GM19463 (cell line): ENCODE measurements at regions not wholly inside any gene's neighbourhood (a gene's known extent, or its start where the extent isn't known, plus 50 kb on each side); places are given as distances from the start of the nearest gene placed in this dataset.

Source experiments
- ATAC-seq: cut with Tn5 transposase; IDR thresholded peaks from one replicate; pipeline ENCODE4 v1.9.1; 2021; ENCODE audit warnings: mild to moderate bottlenecking, moderate library complexity; ENCODE audit not compliant: unreplicated experiment

DNA sequence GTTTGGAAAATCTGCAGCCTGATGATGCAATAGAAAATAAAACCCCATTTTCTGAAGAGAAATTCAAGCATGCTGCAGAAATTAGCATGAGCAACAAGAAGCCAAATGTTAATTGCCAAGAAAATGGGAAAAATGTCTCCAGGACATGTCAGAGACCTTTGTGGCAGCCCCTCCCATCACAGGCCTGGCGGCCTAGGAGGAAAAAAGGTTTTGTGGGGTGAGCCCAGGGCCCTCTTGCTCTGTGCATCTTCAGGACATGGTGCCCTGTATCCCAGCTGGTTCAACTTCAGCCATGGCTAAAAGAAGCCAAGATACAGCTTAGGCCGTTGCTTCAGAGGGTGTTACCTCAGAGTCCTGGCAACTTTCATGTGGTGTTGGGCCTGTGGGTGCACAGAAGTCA is 775.5 kb upstream of the SEL1L start:
- ATAC-seq = no peak

DNA sequence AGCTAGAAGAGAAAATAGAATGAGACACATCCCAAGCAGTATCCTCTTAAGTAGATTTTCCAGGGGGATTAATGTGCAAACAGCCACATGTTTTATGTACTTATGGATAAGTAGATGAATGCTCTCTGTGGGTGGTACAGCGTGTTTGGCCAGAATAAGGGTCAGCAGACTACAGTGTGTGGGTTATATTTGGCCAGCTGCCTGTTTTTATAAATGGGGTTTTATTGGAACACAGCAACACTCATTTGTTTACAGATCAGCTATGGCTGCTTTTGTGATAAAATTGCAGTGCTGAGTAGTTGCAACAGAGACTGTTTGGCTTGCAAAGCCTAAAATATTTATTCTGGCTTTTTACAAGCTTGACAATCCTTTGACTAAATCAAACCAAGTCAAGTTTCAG is 780.2 kb upstream of the SEL1L start:
- ATAC-seq = no peak

DNA sequence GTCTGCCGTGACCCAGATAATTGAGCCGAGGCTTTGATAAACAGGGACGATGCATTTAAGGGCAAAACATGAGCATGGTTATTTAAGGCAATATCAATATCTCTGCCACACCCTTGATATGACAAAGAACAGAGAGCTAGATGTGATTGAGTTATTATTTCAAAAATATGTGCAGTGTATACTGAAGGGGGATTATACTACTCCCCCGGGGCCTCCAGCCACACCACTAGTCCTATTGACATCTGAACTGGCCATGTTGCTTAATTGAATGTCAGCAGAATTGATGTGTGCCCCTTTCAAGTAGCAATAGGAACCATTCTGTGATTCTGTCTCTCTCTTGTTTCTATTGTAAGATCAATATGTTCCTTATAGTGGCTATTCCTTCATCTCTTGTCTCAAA is 794.8 kb upstream of the SEL1L start:
- ATAC-seq = no peak

DNA sequence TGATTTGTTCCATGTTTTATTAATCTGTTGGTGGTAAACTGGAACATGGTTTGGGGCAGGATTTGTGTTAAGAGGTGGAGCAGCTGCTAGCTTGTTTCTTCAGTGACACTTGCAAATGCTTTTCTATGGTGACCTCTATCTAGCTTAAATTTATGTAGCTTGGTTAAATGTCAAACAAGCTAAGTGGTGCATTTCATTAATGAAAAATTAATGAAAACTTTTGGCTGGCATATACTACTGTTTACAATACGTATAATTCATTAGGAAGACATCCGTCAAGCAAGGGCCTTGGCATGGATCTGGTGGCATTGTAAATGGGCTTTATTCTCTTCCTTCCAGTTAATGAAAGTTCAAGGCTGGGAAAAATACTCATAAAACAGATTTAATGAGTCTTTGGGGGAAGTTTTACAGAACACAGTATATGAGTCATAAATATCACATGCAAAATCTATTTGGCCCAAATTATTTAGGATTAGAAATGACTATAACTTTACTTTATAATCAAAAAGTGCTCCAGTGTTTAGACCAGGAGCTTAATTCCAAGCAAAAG is 807.7 kb upstream of the SEL1L start:
- no peak for ATAC-seq

DNA sequence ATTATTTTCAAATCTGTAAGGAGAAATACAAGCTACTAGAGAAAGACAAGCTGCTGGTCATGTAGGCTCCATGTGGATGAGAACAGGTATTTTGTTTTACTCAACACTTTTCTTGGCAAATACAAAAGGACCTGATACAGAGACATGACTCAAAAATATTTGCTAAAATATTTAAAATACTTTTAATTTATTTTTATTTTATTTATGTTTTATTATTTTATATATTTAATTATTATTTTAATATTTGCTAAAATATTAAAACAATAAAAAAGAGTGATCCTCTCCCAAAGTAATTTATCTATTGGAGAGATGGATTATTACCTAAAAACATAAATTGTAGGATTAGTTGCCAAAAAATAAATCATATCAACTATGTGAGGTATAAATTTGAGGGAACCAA is 808.9 kb upstream of the SEL1L start:
- no peak for ATAC-seq

DNA sequence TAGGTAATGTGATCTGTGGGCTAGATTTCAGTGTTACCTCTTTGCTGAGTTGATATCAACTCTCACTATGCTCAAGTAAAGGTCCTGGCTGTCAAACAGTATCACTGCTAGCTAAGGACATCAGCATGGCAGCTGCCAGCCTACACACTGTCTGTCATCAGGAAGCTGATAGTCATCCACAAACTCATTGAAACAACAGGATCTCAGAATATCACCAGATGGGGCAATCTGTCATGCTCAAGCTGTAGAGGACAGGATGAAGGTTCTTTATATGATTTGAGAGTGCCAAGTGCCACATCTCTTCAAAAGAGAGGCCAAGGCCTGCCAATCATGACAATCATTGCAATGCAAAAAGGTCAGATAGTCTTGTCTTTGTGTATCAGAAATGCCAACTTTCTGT is 811.5 kb upstream of the SEL1L start:
- no peak for ATAC-seq

DNA sequence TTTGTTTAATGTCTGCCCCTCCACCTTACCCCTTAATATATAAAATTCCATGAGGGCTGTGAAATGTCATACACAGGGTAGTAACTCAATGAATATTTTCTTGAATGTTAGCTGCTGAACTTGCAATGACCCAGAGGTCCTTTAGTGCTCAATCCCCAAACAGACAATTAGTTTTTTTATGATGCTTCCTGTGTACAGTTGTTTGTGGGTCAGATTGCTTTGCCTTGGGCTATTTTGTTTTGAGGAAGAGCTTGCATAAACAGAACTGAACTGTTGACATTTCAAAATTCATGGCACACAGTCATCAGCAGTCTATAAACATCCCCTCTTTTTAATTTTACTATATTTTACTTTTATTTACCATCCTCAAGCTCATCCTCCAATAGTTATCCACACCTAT is 820.5 kb upstream of the SEL1L start:
- ATAC-seq = no peak

DNA sequence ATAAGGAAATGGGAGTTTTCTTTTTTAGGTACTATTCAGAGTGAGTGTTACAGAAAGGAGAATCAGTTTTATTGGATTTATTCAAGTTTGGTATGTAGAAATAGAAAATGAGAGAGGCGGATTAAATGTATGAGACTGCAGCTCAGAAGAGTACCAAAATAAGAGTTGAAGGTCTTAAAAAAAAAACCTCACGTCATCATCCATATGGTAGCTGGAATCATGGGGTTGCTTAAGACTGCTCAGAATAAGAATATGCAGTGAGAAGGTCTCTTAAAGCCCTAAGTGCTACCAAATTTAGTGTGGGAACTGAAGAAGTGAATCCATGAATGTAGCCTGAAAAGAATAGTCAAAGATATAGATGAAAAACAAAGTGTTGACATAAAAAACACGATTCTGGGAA is 825.5 kb upstream of the SEL1L start:
- no peak for ATAC-seq

DNA sequence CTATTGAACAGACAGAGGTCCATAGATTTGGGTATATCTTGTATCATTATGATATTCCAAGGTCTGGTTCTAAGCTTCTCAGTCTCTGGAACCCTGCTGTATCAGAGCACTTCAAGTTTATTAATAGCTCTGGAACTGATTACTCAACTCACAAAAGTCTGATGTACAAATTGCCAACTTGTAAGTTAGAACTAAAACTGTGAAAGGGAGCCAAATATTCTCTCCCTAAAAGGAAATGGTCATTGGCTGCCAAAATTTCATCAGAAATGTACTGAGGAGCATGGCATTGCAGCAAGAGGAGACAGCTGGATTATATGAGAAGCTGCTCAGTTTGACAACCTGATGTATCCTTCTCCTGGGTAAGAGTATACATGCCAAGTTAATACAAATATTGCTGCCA is 828.8 kb upstream of the SEL1L start:
- no peak for ATAC-seq

DNA sequence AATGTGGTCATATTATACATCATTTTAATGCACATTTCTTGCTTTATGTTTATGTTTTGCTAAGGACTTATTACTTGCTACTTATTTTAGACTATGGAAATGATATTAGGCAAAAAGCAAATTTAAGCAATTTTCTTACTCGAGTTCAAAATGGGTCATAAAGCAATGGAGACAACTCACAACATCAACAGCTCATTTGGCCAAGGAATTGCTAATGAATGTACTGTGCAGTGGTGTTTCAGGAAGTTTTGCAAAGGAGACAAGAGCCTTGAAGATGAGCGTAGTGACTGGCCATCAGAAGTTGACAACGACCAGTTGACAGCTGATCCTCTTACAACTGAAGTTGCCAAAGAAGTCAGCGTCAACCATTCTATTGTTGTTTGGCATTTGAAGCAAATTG is 831.8 kb upstream of the SEL1L start:
- no peak for ATAC-seq

DNA sequence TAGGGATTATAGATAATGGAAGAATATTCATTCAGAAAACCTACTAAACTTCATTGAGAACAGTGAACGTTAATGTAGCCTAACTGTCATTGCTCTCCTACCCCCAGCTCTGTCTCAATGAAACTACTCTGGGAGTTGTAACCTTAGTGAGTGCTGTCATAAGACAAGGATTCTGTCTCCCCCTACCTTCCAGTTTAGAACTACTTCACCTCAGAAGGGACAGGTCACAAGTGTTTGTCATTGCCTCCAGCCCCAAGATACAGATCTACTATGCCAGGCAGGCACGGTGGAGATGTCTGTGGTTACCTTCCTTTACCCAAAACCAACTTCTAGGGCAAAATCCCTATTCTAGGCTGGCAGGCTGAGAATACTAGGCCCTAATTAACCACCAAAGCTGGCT is 833.1 kb upstream of the SEL1L start:
- no peak for ATAC-seq

DNA sequence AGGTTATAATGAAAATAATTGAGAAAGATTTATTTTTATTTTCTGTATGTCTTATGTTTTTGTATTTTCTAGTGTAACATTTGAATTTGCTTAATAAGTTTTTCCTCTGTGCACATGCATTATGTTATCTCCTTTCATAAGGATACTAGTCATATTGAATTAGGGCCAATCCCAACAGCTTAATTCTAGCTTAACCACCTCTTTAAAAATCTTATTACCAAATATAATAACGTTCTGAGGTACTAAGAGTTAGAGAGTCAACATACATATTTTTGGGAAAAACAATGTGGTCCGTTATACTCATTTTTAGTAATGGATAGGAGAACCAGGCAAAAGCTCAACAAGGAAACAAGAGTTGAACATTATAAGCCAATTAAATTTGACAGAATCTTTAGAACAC is 845.6 kb upstream of the SEL1L start:
- no peak for ATAC-seq

DNA sequence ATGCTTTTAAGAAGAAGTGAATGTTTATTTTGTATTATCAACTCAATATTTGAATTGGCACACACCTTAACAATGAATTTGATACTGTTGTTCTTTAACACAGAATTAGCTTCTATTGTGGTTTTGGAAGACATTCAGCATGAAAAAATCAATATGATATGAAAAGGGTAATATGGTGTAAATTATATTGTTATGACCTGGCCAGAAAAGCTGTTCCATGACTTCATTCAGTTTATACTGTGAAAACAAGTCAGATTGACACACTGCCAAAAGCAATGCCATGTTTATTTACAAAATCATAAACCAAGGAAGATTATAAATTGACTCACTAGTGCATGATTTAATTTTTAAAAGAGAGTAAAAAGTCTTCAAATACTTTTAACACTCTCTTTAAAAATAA is 851.4 kb upstream of the SEL1L start:
- no peak for ATAC-seq

DNA sequence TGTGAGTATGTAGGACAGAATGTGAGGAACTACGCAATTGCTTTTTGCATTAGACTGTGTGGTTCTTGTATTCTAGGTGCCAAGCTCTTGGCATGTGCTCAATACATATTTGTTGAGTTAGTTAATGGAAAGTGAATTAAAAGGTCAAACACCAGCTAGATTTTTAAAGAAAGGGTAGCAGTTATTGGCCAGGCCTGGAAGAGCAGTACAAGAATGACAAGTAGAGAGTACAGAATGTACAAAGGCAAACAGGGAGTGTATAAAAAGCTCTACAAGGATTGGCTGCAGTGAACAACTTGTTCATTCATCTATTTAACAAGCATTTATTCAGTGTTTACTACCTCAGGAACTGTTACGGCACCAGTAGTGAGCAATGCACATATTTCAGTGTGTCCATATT is 854.0 kb upstream of the SEL1L start:
- ATAC-seq = no peak

DNA sequence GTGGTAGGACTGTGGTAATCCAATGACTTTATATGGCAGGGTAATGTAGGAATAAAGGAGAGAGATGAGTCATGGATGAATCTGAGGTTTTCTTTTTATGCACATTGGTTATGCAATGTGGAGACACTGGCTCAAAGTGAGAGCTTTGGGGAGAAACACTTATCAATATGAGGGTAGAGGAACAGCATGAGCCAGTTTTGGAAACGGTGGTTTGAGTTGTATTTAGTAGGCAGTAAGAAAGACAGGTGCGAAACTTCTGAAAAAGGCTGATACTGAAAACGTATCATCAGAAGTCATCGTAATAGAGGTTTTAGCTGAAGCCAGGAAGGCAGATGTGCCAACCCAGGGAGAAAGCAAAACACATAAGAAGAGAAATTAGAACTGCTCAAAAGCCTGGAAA is 854.8 kb upstream of the SEL1L start:
- ATAC-seq = no peak

DNA sequence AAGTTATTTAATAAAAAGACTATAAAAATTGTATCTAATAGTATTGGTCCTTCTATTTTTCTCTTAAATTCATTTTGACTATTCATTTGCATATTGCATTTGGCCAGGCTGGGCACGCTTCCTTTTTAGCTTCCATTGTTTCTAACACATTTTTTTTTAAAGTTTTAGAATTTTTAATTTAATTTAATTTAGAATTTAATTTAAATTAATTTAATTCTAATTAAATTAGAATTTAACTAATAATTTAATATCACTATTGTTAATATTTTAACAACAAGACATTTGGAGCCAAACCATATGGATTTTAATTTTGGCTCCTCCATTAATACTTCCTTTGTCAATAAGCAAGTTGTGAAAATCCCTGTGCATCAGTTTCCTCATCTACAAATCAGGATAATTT is 856.9 kb upstream of the SEL1L start:
- no peak for ATAC-seq

DNA sequence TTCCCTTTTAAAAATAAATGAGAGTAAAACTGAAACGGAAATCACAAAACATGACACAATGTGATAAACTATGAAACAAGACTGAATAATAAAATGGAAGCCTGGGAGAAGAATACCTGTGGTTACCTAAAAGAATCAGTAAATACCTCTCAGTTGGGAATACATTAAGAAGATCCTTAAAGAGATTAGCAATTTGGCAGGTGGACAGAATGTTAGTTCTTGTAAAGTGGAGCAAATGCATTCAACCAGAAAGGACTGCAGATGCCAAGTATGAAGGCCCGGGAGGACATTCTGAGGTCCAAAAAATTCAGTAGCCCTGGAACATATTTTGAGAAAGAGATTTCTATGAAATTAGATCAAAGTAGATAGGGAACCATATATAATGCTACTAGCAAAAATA is 861.3 kb upstream of the SEL1L start:
- no peak for ATAC-seq

DNA sequence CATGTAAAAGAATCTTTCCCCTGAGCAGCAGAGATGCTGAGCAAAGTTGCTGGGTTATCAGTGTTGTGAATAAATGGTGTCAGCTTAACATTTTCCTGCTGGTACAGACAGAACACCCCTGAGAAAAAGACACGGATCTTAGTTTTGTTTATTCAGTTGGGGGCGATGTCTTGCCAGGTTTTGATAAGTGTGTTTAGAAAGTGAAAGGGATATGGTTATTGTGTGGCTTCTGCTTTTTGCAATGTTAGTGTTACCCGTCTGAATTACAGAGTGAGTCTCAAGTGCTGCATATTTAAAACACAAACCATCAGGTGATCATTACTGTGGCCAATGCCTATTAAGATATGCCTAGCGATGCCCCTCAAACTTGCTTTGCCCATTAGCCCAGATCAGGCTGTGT is 864.6 kb upstream of the SEL1L start:
- no peak for ATAC-seq

DNA sequence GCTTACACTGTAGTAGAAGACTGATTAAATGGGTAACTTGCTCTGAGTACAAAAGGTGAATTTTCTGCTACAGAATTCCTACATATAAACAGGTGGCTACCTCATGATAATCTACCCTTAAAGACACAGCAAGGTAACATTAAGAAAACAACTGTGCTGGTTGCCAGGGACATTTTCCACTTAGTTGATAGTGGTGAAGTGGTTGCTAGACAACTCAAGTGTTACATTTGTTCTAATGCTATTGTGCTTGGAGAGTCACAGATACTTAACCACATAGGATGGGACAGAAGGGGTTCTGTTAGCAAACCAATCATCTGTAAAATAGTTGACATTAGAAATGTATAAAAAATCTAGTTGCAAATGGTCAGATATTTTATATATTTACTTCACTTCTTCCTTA is 870.3 kb upstream of the SEL1L start:
- ATAC-seq = no peak

DNA sequence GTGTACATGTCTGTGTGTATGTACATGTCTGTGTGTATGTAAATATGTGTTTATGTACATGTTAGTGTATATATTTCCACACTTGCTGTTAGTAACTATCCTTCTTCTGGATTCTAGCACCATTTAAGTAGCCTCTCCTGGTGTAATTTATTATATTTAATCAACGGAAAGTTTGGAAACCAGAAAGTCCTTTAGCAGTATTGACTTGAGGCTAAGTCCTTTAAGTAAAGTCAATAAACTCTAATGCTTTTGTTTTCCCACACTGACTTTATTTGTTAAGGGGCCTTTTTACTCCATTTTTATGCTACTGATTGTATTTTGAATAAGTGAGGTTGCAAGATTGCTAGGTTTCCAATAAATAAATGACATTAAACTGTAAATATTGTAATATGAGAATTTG is 876.4 kb upstream of the SEL1L start:
- ATAC-seq = no peak

DNA sequence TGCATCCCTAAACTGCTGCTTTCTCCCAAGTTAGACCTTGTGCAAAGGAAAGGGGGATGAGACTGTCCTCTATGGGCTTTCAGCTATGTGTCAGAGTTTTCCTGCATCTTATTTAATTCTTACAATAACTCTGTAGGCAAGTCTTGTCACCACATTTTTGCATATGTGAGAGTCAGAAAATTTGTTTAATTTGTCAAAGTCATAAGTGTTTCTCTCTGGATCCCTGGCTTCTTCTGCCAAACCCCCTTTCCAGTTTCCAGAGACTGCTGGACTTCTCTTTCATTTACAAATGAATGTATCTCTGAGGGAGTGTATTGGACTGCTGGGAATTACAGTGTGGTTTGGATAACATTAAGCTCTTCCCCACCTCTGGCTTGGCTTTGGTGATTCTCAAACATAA is 877.6 kb upstream of the SEL1L start:
- ATAC-seq = no peak

DNA sequence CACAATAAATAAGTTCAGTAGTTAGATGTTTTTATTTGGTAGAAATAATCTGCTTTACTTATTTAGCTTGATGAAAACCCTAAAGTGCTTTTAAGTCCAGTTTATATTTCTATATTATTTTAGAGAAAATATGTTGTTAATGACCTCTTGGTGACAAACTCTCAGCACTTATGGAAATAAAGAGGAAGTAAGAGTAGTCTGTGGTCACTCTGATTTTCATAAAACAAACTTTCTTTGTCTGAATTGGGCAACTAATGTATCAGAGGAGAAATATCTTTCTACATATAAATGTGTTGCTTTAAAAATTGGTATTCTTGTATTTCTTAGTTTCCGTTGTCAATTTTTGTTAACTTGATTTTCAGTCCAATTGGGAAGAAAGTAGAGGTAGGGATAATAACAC is 878.9 kb upstream of the SEL1L start:
- ATAC-seq = no peak

DNA sequence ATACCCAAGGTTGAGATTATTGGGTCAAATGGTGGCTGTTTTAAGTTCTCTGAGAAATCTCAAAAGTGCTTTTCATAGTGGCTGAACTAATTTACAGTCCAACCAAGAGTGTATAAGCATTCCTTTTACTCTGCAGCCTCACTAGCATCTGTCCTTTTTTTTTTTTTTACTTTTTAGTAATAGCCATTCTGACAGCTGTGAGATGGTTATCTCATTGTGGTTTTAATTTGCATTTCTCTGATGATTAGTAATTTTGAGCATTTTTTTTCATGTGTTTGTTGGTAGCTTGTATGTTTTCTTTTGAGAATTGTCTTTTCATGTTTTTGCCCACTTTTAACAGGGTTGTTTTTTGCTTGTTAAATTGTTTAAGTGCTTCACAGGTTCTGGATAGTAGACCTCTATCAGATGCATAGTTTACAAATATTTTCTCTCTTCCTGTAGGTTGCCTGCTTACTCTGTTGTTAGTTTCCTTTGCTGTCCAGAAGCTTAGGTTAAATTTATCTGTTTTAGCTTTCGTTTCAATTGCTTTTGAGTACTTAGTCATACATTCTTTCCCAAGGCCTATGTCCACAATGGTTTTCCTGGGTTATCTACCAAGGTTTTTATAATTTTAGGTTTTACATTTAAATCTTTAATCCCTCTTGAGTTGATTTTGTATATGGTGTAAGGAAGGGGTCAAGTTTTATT is 881.3 kb upstream of the SEL1L start:
- ATAC-seq = peak; percentile 65
